Right lung (tissue), 2 donors: ENCODE measurements at regions not wholly inside any gene's neighbourhood (a gene's known extent, or its start where the extent isn't known, plus 50 kb on each side); places are given as distances from the start of the nearest gene placed in this dataset.
"Not testable (repeated sequence)": the region's sequence is repeated elsewhere in the genome, so short reads cannot be mapped to it uniquely, and the experiment has no call there.

Experiments
- DNase-seq, 2 donors: peaks; one replicate each; pipeline ENCODE4 v3.0.0-alpha.2; 2013

DNA sequence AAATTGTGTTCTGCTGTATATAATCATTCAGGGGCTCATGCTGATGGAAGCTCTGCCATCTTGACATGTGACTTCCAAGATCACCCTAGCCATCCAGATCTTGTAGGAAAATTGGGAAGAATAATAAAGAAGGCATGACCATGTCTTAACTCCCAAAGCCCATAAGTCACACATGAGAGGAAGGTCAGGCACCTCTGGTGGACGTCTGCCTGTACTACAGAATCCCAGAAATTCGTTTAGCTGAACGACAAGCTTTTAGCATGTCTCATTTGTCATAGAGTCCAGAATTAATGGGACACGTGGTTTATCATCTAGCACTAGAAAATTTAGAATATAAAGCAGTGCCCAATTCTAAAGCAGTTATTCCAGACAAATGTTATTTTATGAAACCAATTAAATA is 212.7 kb downstream of the CENPC start:
- no peak for DNase-seq

DNA sequence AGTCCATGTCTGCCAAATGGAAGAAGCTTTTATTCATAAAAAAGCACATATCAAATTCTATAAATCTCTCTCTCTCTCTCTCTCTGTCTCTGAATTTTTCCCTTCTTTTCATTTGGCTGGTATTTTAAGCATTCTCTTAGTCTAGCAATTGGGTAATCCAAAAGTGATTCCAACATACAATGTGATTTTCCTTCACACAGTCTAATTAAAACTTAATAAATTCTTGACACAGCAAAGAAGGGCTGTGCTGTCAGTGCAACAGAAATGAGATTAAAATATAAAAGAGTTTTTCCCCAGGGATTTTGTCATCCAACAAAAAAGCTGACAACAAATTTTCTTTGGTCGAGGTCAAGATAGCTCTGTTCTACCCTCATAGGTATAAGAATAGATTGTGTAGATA is 216.9 kb downstream of the CENPC start:
- DNase-seq, result no peak

DNA sequence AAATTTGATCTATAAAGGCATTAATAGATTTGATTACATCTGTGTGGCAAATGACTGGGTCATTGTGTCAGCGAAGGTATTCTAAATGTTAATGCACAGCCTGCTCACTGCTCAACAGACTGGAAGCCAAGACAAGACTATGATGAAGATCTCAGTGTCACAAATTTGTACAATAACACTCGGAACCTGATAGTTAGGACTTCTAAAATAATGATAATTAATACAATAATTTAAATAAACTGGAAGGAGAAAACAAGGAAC is 217.4 kb downstream of the CENPC start:
- no peak for DNase-seq

DNA sequence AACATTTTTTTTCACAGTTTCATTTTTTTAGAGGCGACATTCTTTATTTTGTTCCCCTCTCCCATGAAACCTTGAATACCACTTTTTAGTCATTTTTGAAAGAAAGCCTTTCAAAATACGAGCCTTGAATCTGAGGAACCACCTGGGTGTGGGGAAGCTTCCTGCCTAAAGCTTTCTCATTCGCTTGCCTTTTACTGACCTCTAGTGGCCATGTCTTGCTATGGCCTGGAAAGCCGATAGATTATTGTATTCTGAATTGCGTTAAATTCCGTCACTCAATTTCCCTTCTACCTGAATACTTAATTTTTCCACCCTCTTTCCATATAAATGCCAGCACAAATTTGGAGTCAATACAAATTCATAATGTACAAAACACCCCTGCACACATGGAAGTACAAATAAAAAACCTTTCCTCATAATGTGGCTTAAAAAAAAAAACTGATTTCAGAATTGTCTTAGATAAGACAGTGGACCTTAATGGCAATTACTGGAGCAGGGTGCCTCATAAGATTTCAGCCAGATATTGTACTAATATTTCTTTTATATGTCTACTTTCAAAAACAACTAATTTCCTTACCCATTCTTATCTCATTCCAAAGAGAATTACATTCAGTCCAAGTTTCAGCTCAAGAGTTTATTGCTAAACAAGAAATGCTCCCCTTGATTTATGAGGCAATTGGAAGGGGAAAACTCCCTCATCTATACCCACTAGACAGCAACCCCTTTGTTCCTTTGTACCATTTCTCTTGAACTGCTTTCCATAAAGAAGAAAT is 217.9 kb downstream of the CENPC start:
- peak; percentile 26 to 44 for DNase-seq

DNA sequence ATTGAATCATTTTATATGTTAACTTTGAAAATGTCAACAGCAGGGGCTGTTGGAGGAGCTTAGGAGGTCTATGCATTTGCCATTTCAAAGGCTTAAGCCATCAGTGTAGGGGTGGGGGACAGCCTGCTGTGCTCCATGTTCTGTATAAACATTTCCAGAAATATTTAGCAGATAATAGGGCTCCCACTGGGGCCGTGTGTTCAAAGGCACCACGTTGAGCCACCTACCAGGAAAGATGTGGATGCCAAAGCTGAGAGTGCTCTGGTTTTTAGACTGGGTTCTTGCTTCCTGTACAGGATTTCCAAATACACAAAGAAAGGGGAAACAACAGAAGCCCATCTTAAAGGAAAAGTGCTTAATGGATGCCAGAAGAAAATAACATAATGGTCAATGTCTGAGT is 219.5 kb downstream of the CENPC start:
- no peak for DNase-seq

DNA sequence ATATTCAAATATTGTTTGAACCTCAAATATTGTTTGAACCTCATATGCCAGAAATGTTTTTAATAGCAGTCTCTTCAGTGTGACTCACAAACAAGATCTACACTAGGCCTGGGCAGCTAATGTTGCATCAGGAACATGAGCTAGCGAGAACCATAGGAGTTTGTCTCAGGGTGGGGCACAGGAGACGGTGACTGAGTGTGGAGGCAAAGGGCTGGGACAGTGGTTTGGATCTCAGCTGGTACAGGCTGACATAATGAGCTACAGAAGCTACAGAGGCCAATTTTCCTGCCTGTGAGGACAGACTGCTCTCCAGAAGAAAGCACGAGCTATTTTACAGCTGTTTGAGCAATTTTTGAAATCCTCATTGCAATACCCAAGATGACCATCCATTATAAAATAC is 224.7 kb downstream of the CENPC start:
- no peak for DNase-seq

DNA sequence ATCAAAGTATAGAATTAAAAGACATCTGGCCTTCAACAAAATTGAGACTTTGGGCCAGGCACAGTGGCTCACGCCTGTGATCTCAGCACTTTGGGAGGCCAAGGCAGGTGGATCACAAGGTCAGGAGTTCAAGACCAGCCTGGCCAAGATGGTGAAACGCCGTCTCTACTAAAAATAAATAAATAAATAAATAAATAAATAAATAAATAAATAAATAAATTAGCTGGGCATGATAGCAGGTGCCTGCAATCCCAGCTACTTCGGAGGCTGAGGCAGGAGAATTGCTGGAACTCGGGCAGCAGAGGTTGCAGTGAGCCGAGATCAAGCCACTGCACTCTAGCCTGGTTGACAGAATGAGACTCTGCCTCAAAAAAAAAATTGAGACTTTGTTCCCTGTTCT is 225.7 kb downstream of the CENPC start:
- DNase-seq, result not testable (repeated sequence)

DNA sequence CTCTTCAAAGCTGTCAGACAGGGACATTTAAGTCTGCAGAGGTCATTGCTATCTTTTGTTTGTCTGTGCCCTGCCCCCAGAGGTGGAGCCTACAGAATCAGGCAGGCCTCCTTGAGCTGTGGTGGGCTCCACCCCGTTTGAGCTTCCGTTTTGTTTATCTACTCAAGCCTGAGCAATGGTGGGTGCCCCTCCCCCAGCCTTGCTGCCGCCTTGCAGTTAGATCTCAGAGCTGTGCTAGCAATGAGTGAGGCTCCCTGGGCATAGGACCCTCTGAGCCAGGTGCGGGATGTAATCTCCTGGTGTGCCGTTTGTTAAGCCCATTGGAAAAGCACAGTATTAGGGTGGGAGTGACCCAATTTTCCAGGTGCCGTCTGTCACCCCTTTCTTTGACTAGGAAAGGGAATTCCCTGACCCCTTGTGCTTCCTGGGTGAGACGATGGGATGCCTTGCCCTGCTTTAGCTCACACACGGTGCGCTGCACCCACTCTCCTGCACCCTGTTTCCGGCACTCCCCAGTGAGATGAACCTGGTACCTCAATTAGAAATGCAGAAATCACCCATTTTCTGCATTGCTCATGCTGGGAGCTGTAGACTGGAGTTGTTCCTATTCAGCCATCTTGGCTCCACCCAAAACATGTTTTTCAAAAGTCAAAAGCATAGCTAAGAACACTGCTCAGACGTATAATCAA is 244.7 kb downstream of the CENPC start:
- not testable (repeated sequence) for DNase-seq

DNA sequence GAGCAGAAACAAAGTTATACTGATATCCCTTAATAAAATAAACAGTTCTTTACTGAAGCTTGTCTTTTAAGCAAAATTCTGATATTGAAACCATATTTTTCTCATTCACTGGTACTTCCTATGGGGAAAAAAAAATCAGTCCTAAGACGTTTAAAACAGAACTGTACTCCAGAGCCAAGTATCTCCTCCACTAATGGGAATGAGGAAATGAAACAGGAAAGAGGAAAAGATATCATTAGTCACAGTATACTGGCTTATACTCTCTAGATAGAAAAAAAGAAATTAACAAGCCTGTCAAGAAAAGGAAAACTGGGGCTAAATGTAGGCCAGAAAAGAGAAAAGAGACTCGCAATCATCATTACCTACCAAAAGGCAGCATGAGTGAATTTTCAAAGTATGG is 252.7 kb downstream of the CENPC start:
- no peak for DNase-seq

DNA sequence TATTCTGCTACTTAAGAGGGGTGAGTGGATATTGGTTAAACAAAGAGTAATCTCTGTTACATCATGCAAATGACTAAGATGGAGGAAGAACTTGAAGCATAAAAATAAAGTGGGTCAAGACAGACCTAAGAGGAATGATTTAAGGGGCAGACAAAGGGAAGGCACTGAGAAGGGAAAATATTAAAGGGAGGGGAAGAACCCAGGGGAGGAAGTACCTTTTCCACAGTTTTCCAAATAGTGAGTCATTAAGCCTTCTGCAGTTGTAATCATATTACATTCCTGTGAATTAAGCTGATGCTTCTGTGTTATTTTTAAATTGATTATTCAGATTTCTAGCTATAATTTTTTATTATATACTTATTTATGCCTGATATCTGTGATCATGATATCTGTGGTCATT is 253.3 kb downstream of the CENPC start:
- DNase-seq, result no peak

DNA sequence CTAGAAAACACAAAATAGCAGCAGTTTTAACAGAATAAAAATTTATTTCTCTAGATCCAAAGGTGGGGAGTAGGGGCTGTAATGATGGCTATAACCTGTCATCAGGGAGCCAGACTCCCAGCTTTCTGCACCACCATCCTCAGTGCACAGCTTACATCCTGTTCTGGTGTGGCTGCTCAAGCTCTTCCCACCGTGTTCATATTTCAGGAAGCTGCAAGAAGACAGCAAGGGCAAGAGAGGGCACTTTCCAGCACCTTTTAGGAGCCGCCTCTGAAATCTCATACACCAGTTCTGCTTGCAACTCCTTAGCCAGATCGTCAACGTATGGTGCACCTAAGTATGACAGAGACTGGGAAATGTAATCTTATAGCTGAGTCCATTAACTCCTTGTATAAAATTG is 253.7 kb downstream of the CENPC start:
- no peak for DNase-seq

DNA sequence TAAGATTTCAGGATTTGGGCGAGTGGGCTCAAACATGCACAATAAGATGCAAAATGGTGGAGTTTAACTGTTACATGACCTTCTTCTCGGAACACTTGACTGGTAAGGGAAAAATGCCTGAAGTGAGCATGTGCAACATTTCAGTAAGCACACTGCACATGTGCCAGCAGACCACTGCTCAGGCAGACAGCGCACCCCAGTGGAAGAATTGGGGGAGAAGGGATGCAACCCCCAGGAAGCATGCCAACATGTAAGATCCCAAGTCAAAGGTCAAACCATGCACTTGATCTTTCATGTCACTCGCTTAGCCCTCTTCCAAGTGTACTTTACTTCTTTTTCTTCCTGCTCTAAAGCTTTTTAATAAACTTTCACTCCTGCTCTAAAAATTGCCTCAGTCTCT is 256.3 kb downstream of the CENPC start:
- no peak for DNase-seq

DNA sequence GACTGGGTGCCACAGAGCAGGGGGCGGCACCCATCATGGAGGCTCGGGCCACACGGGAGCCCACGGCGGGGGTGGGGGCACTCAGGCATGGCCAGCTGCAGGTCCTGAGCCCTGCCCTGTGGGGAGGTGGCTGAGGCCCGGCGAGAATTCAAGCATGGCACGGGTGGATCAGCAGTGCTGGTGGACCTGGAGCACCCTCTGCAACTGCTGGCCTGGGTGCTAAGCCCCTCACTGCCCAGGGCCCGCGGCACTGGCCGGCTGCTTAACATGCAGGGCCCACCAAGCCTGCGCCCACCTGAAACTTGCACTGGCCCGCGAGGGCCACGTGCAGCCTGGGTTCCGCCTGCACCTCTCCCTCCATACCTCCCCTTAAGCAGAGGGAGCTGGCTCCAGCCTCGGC is 258.6 kb downstream of the CENPC start:
- DNase-seq, result no peak

DNA sequence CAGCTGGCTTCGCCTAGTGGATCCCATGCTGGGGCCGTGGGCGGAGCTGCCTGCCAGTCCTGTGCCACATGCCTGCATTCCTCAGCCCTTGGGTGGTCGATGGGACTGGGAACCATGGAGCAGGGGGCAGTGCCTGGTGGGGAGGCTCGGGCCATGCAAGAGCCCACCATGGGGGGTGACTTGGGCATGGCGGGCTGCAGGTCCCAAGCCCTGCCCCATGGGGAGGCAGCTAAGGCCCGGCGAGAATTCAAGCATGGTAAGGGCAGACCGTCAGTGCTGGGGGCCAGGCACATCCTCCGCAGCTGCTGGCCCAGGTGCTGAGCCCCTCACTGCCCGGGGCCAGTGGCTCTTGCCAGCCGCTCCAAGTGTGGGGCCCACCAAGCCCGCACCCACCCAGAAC is 262.6 kb downstream of the CENPC start:
- no peak for DNase-seq

DNA sequence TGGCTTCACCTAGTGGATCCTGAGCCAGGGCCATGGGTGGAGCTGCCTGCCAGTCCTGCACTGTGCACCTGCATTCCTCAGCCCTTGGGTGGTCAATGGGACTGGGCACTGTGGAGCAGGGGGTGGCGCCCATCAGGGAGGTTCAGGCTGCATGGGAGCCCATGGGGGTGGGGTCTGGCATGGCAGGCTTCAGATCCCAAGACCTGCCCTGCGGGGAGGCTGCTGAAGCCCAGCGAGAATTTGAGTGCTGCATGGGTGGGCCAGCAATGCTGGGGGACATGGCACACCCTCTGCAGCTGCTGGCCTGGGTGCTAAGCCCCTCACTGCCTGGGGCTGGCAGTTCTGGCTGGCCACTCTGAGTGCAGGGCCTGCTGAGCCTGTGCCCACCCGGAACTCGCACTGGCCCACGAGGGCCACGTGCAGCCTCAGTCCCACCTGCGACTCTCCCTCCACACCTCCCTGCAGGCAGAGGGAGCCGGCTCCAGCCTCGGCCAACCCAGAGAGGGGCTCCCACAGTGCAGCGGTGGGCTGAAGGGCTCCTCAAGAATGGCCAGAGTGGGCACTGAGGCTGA is 270.0 kb downstream of the CENPC start:
- DNase-seq, result no peak

DNA sequence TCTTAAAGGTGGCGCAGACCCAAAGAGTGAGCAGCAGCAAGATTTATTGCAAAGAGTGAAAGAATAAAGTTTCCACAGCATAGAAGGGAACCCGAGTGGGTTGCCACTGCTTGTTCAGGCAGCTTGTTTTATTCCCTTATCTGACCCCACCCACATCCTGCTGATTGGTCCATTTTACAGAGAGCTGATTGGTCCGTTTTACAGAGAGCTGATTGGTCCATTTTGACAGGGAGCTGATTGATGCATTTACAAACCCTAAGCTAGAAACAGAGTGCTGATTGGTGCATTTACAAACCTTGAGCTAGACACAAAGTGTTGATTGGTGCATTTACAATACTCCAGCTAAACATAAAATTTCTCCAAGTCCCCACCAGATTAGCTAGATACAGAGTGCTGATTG is 270.6 kb downstream of the CENPC start:
- not testable (repeated sequence) for DNase-seq

DNA sequence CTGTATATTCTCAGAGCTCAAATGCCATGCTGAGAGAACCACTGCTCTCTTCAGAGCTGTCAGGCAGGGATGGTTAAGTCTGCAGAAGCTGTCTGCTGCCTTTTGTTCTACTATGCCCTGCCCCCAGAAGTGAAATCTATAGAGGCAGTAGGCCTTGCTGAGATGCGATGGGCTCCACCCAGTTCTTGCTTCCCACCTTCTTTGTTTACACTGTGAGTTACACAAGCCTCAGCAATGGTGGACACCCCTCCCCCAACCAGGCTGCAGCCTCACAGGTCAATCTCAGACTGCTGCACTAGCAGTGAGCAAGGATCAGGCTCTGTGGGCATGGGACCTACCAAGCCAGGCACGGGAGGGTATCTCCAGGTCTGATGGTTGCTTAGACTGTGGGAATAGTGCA is 271.6 kb downstream of the CENPC start:
- DNase-seq, result no peak

DNA sequence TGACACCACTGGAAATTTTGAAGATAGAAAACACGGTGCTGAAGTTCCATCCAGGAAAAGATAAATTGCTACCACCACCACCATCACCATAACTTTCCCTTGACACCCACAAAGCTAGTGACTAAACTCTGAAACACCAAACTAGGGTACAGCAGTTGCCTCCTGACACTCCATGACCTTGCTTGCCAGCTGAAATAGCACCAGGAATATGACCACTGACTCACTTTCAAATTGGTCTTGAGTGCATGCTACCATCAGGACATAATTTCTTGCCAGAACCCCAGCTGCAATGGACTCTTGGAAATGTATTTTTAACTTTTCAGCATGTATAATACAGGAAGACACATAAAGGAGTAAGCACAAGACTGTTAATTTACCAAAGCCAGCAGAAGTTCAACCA is 283.3 kb downstream of the CENPC start:
- DNase-seq, result no peak

DNA sequence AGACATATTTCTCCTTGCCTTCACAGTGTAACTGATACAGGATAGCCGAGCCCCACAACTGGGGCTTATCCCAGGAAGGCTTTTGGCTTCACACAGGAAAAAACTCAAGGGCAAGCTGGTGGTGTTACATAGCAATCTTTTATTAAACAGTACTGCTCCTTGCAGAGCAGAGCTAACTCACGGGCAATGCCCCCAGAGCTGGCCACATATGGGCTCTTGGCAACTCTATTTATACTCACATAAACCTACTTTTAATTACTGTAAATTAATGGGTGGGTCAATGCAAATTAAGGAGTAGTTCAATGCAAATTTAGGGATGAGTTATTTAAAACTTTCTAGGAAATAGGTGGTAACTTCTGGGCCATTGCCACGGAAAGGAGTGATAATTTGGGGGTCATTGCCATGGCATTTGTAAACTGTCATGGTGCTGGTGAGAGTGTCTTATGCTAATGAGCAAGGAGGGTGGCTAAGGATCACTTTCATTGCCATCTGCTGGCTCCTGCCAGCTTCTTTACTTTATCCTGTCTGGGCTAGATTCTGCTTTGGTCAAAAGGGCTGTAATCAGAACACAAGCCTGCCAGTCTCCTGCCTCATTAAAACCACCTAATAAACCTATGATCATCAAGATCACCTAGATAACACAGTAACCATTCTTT is 288.8 kb downstream of the CENPC start:
- DNase-seq, result no peak

DNA sequence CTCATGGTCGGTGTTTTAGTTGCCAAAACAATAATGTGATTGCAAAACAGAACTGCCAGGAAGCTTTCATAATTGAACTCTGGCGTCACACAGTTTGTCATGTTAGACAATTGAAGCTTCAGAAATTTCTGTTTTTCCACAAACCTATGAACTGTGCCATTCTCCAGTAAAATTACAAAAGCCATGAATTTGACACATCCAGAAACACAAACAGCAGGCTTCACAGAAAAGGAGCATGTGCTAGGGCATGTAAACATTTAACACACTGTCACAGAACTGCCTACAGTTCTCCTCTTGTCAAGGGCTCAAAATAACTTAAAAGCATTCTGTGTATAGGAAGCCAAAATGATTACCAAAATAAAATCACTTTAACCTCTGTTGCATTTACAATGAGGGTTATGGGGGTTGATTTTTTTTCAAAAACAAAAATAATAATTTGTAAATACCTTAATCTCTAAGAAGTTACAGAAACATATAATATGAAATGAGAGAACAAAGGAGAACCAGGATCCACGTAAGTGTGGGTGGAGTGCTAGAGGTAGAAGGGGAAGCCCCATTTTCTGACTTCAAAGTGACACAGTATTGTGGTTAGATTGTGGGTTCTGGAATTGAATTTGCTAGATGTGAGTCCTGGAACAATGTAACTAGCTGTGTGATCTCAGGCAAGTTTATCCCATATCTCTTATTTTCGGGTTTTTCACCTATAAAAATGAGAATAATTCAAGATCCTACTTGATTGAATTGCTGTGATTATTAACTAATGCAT is 295.0 kb downstream of the CENPC start:
- DNase-seq, result no peak

DNA sequence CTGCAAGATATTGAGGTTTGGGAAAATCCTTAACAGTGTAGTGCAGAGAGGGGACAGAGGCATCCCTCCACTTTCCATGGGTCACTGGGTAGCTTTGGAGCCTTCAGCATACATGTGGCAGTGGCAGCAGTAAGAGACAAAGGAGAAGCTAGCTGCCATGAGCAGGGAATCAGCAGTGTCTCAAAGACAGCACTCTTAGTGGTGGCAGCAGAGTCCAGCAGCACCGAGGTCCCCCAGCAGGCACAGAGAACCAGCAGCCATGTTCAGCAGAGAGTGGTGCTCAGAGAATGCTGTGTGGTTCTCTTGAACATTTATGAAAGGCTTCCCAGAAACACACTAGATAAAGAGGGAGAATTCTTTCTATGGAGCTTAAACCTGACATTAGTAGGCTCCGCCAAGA is 308.5 kb downstream of the CENPC start:
- DNase-seq, result no peak

DNA sequence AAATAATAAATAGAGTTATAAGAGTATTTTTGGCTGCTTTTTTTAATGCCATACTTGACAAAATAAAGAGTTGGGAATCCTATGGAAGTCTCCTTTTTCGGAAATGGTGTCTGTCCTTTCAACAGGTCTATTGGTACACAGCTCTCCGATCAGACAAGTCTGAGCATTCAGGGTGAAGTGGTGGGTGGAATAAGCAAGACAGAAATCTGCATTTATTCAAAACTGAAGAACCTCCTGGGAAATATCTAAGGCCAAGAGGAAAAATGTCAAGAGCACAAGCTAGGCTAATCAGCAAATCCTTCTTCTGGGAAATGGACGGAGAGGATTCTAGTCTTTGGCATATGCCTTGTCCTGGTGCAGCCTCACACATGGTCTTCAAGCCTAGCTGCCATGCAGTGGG is 309.0 kb downstream of the CENPC start:
- DNase-seq, result no peak
